ENCODE measurements at regions not wholly inside any gene's neighbourhood (a gene's known extent, or its start where the extent isn't known, plus 50 kb on each side); places are given as distances from the start of the nearest gene placed in this dataset.

DNA sequence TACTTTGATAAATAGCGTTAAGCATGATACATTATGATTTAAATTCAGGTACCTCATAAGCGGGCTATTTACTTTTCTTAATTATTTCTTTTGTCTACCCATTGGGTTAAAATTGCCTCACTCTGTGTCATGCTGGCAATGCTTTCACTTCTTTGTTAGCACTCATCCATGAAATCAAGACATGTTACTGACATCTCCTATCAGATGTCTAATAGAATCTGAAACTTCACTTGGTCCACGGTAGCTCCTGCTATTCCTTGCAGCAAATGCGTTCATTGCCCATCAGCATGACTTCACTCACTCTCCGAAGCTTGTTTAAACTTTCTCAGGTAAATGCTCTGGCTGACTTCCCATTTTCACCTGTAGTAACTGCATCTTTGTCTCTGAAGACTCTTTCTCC, 193.5 kb upstream of the EDIL3 start:
- TF ChIP-seq YY1 (IDR thresholded peaks at IDR 0.05; ENCODE audit: insufficient read depth, insufficient read length), result no peak
- no peak for TF ChIP-seq ZNF274 (IDR thresholded peaks at IDR 0.05; ENCODE audit: low read depth, low read length)
